Brain microvascular endothelial cell (primary cell): ENCODE measurements at regions not wholly inside any gene's neighbourhood (a gene's known extent, or its start where the extent isn't known, plus 50 kb on each side); places are given as distances from the start of the nearest gene placed in this dataset.
"Not testable (repeated sequence)": the region's sequence is repeated elsewhere in the genome, so short reads cannot be mapped to it uniquely, and the experiment has no call there.

Source experiments
- DNase-seq: peaks from one replicate; pipeline ENCODE4 v3.0.0-alpha.2; 2020
- H3K27ac ChIP-seq: fragments of 250-450 bp; sonication (Bioruptor Pico); 2 replicates; pipeline ENCODE4 v1.5.1; 2020; ENCODE audit warnings: mild to moderate bottlenecking, moderate library complexity
- H3K27me3 ChIP-seq: fragments of 250-450 bp; sonication (Bioruptor Pico); replicated peaks from 2 replicates; pipeline ENCODE4 v1.5.1; 2020; ENCODE audit warnings: mild to moderate bottlenecking
- H3K36me3 ChIP-seq: fragments of 250-450 bp; sonication (Bioruptor Pico); replicated peaks from 2 replicates; pipeline ENCODE4 v1.5.1; 2020; ENCODE audit warnings: mild to moderate bottlenecking
- H3K4me3 ChIP-seq: 2 replicates; pipeline ENCODE4 v1.5.1; 2011; ENCODE audit warnings: low read depth, mild to moderate bottlenecking, control low read depth, low read length, moderate library complexity
- in situ Hi-C: cut with HindIII; loops from 2 replicates; pipeline ENCODE4 v1.10.0; 2017; ENCODE audit warnings: low sequenced_read_pairs, low pct_ligation_motif_present
- TF ChIP-seq, protein P1 (sequence below): IDR thresholded peaks from 2 replicates; pipeline ENCODE4 v1.5.1; 2011; ENCODE audit warnings: low read depth, mild to moderate bottlenecking, moderate library complexity, low read length, control low read depth, inconsistent platforms; ENCODE audit errors: missing control alignments

- H3K27me3 ChIP-seq, DNase-seq, in situ Hi-C loops, H3K4me3 ChIP-seq, H3K36me3 ChIP-seq, H3K27ac ChIP-seq: not testable (repeated sequence)
Observed at GRCh38 chr6:104676679-104677078, 183.0 kb downstream of the HACE1 start.

GRCh38 chr6:104675161-104675560 lies 184.6 kb downstream of the HACE1 start:
- H3K27ac ChIP-seq, H3K4me3 ChIP-seq, H3K27me3 ChIP-seq, H3K36me3 ChIP-seq, DNase-seq, in situ Hi-C loops: not testable (repeated sequence)

DNA sequence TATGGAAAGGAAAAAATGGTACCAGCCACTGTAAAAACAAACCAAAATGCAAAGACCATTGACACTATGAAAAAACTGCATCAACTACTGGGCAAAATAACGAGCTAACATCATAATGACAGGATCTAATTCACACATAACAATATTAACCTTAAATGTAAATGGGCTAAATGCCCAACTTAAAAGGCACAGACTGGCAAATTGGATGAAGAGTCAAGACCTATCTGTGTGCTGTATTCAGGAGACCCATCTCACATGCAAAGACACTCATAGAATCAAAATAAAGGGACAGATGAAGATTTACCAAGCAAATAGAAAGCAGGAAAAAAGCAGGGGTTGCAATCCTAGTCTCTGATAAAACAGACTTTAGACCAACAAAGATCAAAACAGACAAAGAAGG lies 186.6 kb downstream of the HACE1 start:
- DNase-seq, H3K36me3 ChIP-seq, H3K4me3 ChIP-seq, in situ Hi-C loops, H3K27ac ChIP-seq, H3K27me3 ChIP-seq: not testable (repeated sequence)

DNA sequence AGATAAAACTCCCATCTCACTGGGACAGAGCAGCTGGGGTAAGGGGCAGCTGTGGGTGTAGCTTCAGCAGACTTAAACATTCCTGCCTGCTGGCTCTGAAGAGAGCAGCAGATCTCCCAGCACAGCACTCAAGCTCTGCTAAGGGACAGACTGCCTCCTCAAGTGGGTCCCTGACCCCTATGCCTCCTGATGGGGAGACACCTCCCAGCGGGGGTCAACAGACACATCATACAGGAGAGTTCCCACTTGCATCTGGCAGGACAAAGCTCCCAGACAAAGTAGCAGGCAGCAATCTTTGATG lies 188.2 kb downstream of the HACE1 start:
- H3K27ac ChIP-seq, H3K4me3 ChIP-seq, DNase-seq, H3K27me3 ChIP-seq, in situ Hi-C loops, H3K36me3 ChIP-seq: not testable (repeated sequence)

DNA sequence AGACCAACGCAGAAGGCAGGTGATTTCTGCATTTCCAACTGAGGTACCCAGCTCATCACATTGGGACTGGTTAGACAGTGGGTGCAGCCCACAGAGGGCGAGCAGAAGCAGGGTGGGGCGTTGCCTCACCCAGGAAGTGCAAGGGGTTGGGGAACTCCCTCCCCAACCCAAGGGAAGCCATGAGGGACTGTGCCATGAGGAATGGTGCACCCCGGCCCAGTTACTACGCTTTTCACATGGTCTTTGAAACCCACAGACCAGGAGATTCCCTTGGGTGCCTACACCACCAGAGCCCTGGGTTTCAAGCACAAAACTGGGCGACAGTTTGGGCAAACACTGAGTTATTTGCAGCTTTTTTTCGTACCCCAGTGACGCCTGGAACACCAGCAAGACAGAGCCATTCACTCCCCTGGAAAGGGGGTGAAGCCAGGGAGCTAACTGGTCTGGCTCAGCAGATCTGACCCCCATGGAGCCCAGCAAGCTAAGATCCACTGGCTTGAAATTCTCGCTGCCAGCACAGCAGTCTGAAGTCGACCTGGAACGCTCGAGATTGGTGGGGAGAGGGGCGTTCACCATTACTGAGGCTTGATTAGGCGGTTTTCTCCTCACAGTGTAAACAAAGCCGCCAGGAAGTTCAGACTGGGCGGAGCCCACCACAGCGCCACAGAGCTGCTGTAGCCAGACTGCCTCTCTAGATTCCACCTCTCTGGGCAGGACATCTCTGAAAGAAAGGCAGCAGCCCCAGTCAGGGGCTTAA lies 188.7 kb downstream of the HACE1 start:
- H3K27me3 ChIP-seq, DNase-seq, H3K36me3 ChIP-seq, H3K4me3 ChIP-seq, H3K27ac ChIP-seq, in situ Hi-C loops: not testable (repeated sequence)

- no peaks in the 10 kb centered on the region for H3K36me3 ChIP-seq
- H3K27ac ChIP-seq: no peak overlapping the region
- H3K27me3 ChIP-seq: no peaks in the 10 kb centered on the region
- no peak overlapping the region for H3K4me3 ChIP-seq
- in situ Hi-C loops: no loop called here
- TF ChIP-seq, protein P1, sequence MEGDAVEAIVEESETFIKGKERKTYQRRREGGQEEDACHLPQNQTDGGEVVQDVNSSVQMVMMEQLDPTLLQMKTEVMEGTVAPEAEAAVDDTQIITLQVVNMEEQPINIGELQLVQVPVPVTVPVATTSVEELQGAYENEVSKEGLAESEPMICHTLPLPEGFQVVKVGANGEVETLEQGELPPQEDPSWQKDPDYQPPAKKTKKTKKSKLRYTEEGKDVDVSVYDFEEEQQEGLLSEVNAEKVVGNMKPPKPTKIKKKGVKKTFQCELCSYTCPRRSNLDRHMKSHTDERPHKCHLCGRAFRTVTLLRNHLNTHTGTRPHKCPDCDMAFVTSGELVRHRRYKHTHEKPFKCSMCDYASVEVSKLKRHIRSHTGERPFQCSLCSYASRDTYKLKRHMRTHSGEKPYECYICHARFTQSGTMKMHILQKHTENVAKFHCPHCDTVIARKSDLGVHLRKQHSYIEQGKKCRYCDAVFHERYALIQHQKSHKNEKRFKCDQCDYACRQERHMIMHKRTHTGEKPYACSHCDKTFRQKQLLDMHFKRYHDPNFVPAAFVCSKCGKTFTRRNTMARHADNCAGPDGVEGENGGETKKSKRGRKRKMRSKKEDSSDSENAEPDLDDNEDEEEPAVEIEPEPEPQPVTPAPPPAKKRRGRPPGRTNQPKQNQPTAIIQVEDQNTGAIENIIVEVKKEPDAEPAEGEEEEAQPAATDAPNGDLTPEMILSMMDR: no peak
- no peak for DNase-seq
Observed at GRCh38 chr6:104669483-104669882, 190.2 kb downstream of the HACE1 start.

DNA sequence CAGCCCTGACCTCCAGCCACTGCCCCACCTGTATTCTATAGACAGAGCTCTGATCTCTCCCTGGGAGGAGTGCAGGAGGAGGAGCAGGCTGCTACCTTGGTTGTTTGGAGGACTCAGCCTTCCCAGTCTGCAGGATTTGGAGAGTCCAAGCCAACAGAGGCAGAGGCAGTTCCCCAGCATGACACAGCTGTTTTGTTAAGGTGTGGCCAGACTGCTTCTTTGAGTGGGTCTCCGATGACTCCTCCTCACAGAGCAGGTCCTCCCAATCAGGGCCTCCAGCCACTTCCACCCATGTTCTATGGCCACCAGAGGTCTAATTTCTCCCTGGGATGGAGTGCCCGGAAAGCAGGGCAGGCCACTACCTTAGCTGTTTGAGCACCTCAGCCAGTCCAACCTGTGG lies 203.5 kb downstream of the HACE1 start:
- no peaks in the 10 kb centered on the region for H3K36me3 ChIP-seq
- no peak for DNase-seq
- H3K27me3 ChIP-seq: no peaks in the 10 kb centered on the region
- TF ChIP-seq, protein P1: no peak
- H3K4me3 ChIP-seq: no peak overlapping the region
- H3K27ac ChIP-seq: no peak overlapping the region
- in situ Hi-C loops: no loop called here

DNA sequence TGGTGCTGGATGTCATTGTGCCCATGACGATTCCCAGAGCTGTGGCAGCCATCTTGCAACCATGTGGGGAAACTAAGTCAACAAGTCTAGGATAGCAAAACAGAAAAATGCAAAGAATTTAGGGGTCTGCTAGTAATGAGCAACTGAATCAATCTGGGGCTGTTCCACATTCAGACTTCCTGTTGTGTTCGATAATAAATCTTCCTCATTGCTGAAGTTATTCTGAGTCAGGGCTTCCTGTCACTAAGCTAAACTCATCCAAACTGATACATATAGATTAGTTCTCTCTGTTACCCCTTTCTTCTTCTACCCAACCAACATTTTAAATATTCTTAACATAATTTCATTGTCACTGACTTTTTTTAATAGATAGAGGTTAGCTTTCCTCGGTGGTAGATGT lies 205.9 kb downstream of the HACE1 start:
- in situ Hi-C loops: no loop called here
- Histone ChIP-seq H3K27ac (no peak overlapping the region), H3K27me3 (no peaks in the 10 kb centered on the region), H3K4me3 (no peak overlapping the region), H3K36me3 (no peaks in the 10 kb centered on the region)
- TF ChIP-seq, protein P1: no peak
- no peak for DNase-seq
